H9 (cell line): ENCODE measurements at regions not wholly inside any gene's neighbourhood (a gene's known extent, or its start where the extent isn't known, plus 50 kb on each side); places are given as distances from the start of the nearest gene placed in this dataset.

ENCODE experiments used
- DNase-seq: peaks from one replicate; pipeline ENCODE4 v3.0.0-alpha.2; 2017
- H2AFZ ChIP-seq: one replicate; pipeline ENCODE4 v1.6.1; 2013; ENCODE audit warnings: mild to moderate bottlenecking, low read length, control low read depth, moderate library complexity
- H2AK5ac ChIP-seq: 2 replicates; pipeline ENCODE4 v1.6.1; 2013; ENCODE audit warnings: low read length, control low read depth, mixed read lengths; ENCODE audit not compliant: insufficient read length
- H2BK120ac ChIP-seq: one replicate; pipeline ENCODE4 v1.6.1; 2013; ENCODE audit warnings: low read depth, mild to moderate bottlenecking, low read length, control low read depth, inconsistent platforms; ENCODE audit not compliant: poor library complexity, severe bottlenecking
- H2BK12ac ChIP-seq: 2 replicates; pipeline ENCODE4 v1.6.1; 2013; ENCODE audit warnings: low read length, control low read depth, mixed read lengths, low read depth; ENCODE audit not compliant: insufficient read length
- H2BK15ac ChIP-seq: 2 replicates; pipeline ENCODE4 v1.6.1; 2013; ENCODE audit warnings: low read depth, low read length, control low read depth
- H2BK20ac ChIP-seq: one replicate; pipeline ENCODE4 v1.6.1; 2013; ENCODE audit warnings: low read depth, mild to moderate bottlenecking, low read length, control low read depth, inconsistent platforms; ENCODE audit not compliant: poor library complexity, severe bottlenecking
- H2BK5ac ChIP-seq: 2 replicates; pipeline ENCODE4 v1.6.1; 2013; ENCODE audit warnings: low read length, control low read depth, mixed read lengths; ENCODE audit not compliant: insufficient read length
- H3K14ac ChIP-seq: 2 replicates; pipeline ENCODE4 v1.6.1; 2013; ENCODE audit warnings: low read length, control low read depth; ENCODE audit not compliant: insufficient read depth
- H3K18ac ChIP-seq: 2 replicates; pipeline ENCODE4 v1.6.1; 2013; ENCODE audit warnings: low read depth, mild to moderate bottlenecking, mixed read lengths, low read length, control low read depth; ENCODE audit not compliant: insufficient read length
- H3K23ac ChIP-seq: 2 replicates; pipeline ENCODE4 v1.6.1; 2013; ENCODE audit warnings: low read length, control low read depth, mixed read lengths, low read depth; ENCODE audit not compliant: insufficient read length
- H3K23me2 ChIP-seq: 2 replicates; pipeline ENCODE4 v1.6.1; 2013; ENCODE audit warnings: low read depth, mild to moderate bottlenecking, mixed read lengths, low read length, control low read depth; ENCODE audit not compliant: insufficient read length, poor library complexity, severe bottlenecking
- H3K27ac ChIP-seq: 2 replicates; pipeline ENCODE4 v1.5.1; 2013; ENCODE audit warnings: low read length, control low read depth, mixed read lengths, low read depth; ENCODE audit not compliant: insufficient read length
- H3K27me3 ChIP-seq: 2 replicates; pipeline ENCODE4 v1.6.1; 2013; ENCODE audit warnings: low read length, control low read depth, inconsistent platforms; ENCODE audit not compliant: insufficient read depth
- H3K4ac ChIP-seq: 2 replicates; pipeline ENCODE4 v1.6.1; 2013; ENCODE audit warnings: low read depth, mild to moderate bottlenecking, control low read depth, inconsistent platforms, low read length, moderate library complexity
- H3K4me1 ChIP-seq: 2 replicates; pipeline ENCODE4 v1.6.1; 2013; ENCODE audit warnings: low read length, control low read depth, inconsistent platforms; ENCODE audit not compliant: insufficient read depth
- H3K4me2 ChIP-seq: 2 replicates; pipeline ENCODE4 v1.6.1; 2013; ENCODE audit warnings: low read length, control low read depth, mixed read lengths; ENCODE audit not compliant: insufficient read length, insufficient read depth
- H3K56ac ChIP-seq: 2 replicates; pipeline ENCODE4 v1.6.1; 2013; ENCODE audit warnings: low read depth, mild to moderate bottlenecking, mixed read lengths, low read length, control low read depth; ENCODE audit not compliant: insufficient read length
- H3K79me1 ChIP-seq: 2 replicates; pipeline ENCODE4 v1.6.1; 2013; ENCODE audit warnings: low read depth, mild to moderate bottlenecking, moderate library complexity, low read length, control low read depth, inconsistent platforms; ENCODE audit not compliant: insufficient read depth, poor library complexity, severe bottlenecking
- H3K79me2 ChIP-seq: 2 replicates; pipeline ENCODE4 v1.6.1; 2013; ENCODE audit warnings: low read length, control low read depth, inconsistent platforms; ENCODE audit not compliant: insufficient read depth
- H3K9ac ChIP-seq: 2 replicates; pipeline ENCODE4 v1.6.1; 2013; ENCODE audit warnings: low read length, control low read depth, mixed read lengths; ENCODE audit not compliant: insufficient read length; ENCODE audit errors: extremely low read depth
- H3K9me3 ChIP-seq: one replicate; pipeline ENCODE4 v1.6.1; 2013; ENCODE audit warnings: low read depth, low read length, inconsistent platforms; ENCODE audit not compliant: control insufficient read depth
- H3T11ph ChIP-seq: one replicate; pipeline ENCODE4 v1.6.1; 2013; ENCODE audit warnings: mild to moderate bottlenecking, low read length, control low read depth, inconsistent platforms
- H4K20me1 ChIP-seq: one replicate; pipeline ENCODE4 v1.6.1; 2013; ENCODE audit not compliant: control insufficient read depth, insufficient read length, insufficient read depth
- H4K5ac ChIP-seq: 2 replicates; pipeline ENCODE4 v1.6.1; 2013; ENCODE audit warnings: low read depth, mild to moderate bottlenecking, mixed read lengths, low read length, control low read depth; ENCODE audit not compliant: insufficient read length
- H4K8ac ChIP-seq: replicated peaks from 2 replicates; pipeline ENCODE4 v1.6.1; 2013; ENCODE audit warnings: low read length, control low read depth, mixed read lengths, low read depth; ENCODE audit not compliant: insufficient read length
- H4K91ac ChIP-seq: 2 replicates; pipeline ENCODE4 v1.6.1; 2013; ENCODE audit warnings: low read depth, mild to moderate bottlenecking, moderate library complexity, mixed read lengths, low read length, control low read depth; ENCODE audit not compliant: insufficient read length
- H3K27ac Mint-ChIP-seq, 3 experiments: 2 replicates in 2 of 3; 3 replicates in 1 of 3; pipeline ENCODE4 v1.8.0; 2020 to 2021; ENCODE audit warnings: mixed read lengths in 3 of 3, mild to moderate bottlenecking in 1 of 3, moderate library complexity in 1 of 3
- H3K27me3 Mint-ChIP-seq: 2 replicates; pipeline ENCODE4 v1.8.0; 2021; ENCODE audit warnings: low read depth, mild to moderate bottlenecking, moderate library complexity, mixed read lengths
- H3K36me3 Mint-ChIP-seq, 3 experiments: 2 replicates in 2 of 3; 3 replicates in 1 of 3; pipeline ENCODE4 v1.8.0; 2020 to 2021; ENCODE audit warnings: low read depth in 3 of 3, mixed read lengths in 3 of 3; ENCODE audit not compliant: insufficient read depth in 1 of 3
- H3K4me1 Mint-ChIP-seq, 2 experiments: 2 replicates each; pipeline ENCODE4 v1.8.0; 2020; ENCODE audit warnings: mixed read lengths in 2 of 2
- H3K4me3 Mint-ChIP-seq, 2 experiments: 2 replicates in 1 of 2; 3 replicates in 1 of 2; pipeline ENCODE4 v1.8.0; 2020 to 2021; ENCODE audit warnings: mild to moderate bottlenecking in 2 of 2, mixed read lengths in 2 of 2, moderate library complexity in 1 of 2
- H3K9me3 Mint-ChIP-seq, 2 experiments: 2 replicates in 1 of 2; 3 replicates in 1 of 2; pipeline ENCODE4 v1.8.0; 2020; ENCODE audit warnings: mild to moderate bottlenecking in 2 of 2, mixed read lengths in 2 of 2, moderate library complexity in 1 of 2
- CTCF ChIP-seq: fragments of 200-600 bp; sonication (generic); conservative IDR thresholded peaks from 3 replicates; pipeline ENCODE4 v1.8.0; 2021; ENCODE audit warnings: antibody characterized with exemption, mild to moderate bottlenecking
- WGBS: extraction: QIAGEN DNeasy Blood & Tissue Kit; methylation state at CpG from one replicate; pipeline ENCODE4 v1.1.7; 2013; ENCODE audit warnings: missing lambda C conversion rate, low lambda C conversion rate, mixed read lengths; ENCODE audit not compliant: insufficient read length; ENCODE audit errors: extremely low coverage; 5-methylcytosine and 5-hydroxymethylcytosine counted together

GRCh38 chr14:97703006-97703760, 906.0 kb downstream of the VRK1 start:
- H3K9me3 ChIP-seq: no peaks in the 10 kb centered on the region
- H3K9ac ChIP-seq: no peak overlapping the region
- no peaks in the 10 kb centered on the region for H3K4me1 ChIP-seq
- no peak overlapping the region for H3T11ph ChIP-seq
- Mint-ChIP-seq H3K9me3 (peaks cover 14 to 16% of the 10 kb centered on the region in 2 experiments), H3K36me3 (peaks cover 3 to 15% (median 6%) of the 10 kb centered on the region in 3 experiments), H3K27ac (no peak overlapping the region), H3K4me1 (peaks cover 20 to 23% of the 10 kb centered on the region in 2 experiments), H3K4me3 (no peak overlapping the region), H3K27me3 (peaks cover 5% of the 10 kb centered on the region)
- no peak overlapping the region for H4K91ac ChIP-seq
- no peak overlapping the region for H3K27ac ChIP-seq
- H2AK5ac ChIP-seq: no peak overlapping the region
- H3K23me2 ChIP-seq: no peaks in the 10 kb centered on the region
- no peak overlapping the region for H2AFZ ChIP-seq
- H2BK12ac ChIP-seq: no peak overlapping the region
- no peak overlapping the region for H3K4me2 ChIP-seq
- H3K18ac ChIP-seq: no peak overlapping the region
- H3K14ac ChIP-seq: no peak overlapping the region
- H3K79me2 ChIP-seq: no peaks in the 10 kb centered on the region
- H4K8ac ChIP-seq: no peak overlapping the region
- H3K79me1 ChIP-seq: no peaks in the 10 kb centered on the region
- H2BK5ac ChIP-seq: no peak overlapping the region
- no peak for DNase-seq
- TF ChIP-seq CTCF: no peak
- H4K5ac ChIP-seq: no peak overlapping the region
- no peak overlapping the region for H3K23ac ChIP-seq
- H2BK120ac ChIP-seq: no peak overlapping the region
- no peaks in the 10 kb centered on the region for H3K27me3 ChIP-seq
- H3K56ac ChIP-seq: no peak overlapping the region
- no peak overlapping the region for H2BK20ac ChIP-seq
- no peaks in the 10 kb centered on the region for H4K20me1 ChIP-seq
- no CpG with 5 or more reads among the region's 12 CpGs for WGBS
- no peak overlapping the region for H2BK15ac ChIP-seq
- no peak overlapping the region for H3K4ac ChIP-seq
